Pancreas (tissue), 10 donors: ENCODE measurements at regions not wholly inside any gene's neighbourhood (a gene's known extent, or its start where the extent isn't known, plus 50 kb on each side); places are given as distances from the start of the nearest gene placed in this dataset.
"Not testable (repeated sequence)": the region's sequence is repeated elsewhere in the genome, so short reads cannot be mapped to it uniquely, and the experiment has no call there.

ENCODE experiments used
- ATAC-seq, 4 donors: fragments of 200-7000 bp; cut with Tn5 transposase; one replicate each; pipeline versions ENCODE4 v1.8.0 to v1.9.1; 2020; ENCODE audit warnings: mild to moderate bottlenecking in 4 of 4, moderate library complexity in 4 of 4
- DNase-seq, 6 donors: peaks; one replicate each; pipeline ENCODE4 v3.0.0-alpha.2; 2020
- FAIRE-seq: peaks from 2 replicates; lab custom pipeline; 2012; peaks lifted over from hg19 to GRCh38; lab: Jason Lieb, UNC
- H3K27ac ChIP-seq, 4 donors: fragments of 200-600 bp; sonication (generic); 1 replicate in 3 of 4; 2 replicates in 1 of 4; pipeline versions ENCODE4 v1.5.0 to v1.8.0; 2020
- H3K27me3 ChIP-seq, 4 donors: fragments of 200-600 bp; one replicate each; pipeline ENCODE4 v1.8.0; 2021
- H3K36me3 ChIP-seq, 3 donors: fragments of 200-600 bp; sonication (generic) in 1 of 3; one replicate each; pipeline versions ENCODE4 v1.5.0 to v1.8.0; 2020 to 2021
- H3K4me1 ChIP-seq, 3 donors: fragments of 200-600 bp; one replicate each; pipeline ENCODE4 v1.8.0; 2021
- H3K4me3 ChIP-seq, 4 donors: fragments of 200-600 bp; sonication (generic) in 2 of 4; one replicate each; pipeline versions ENCODE4 v1.5.0 to v1.8.0; 2020 to 2021
- H3K9me3 ChIP-seq, 4 donors: fragments of 200-600 bp; one replicate each; pipeline ENCODE4 v1.8.0; 2021
- WGBS, 2 donors: extraction: QIAGEN DNeasy Blood & Tissue Kit; methylation state at CpG; one replicate each; pipeline ENCODE4 v1.1.7; 2013; 5-methylcytosine and 5-hydroxymethylcytosine counted together
- intact Hi-C, 3 donors: fragments of 100-400 bp; cut with DNase I; formaldehyde crosslinking; loops; one replicate each; pipeline versions ENCODE4 v1.11.1 to v1.14.2; 2022
- TF ChIP-seq, protein P1 (sequence below), 4 donors: fragments of 200-600 bp; sonication (generic) in 3 of 4; IDR thresholded peaks; one replicate each; pipeline versions ENCODE4 v1.5.0 to v1.8.0; 2021; ENCODE audit warnings: antibody characterized with exemption in 4 of 4
- donor health status: healthy with polysubstance abuse.
- donor health status: DM: no; HTN: no; CAD: no; lungs with moderate emphysema.
- donor health status: DM: no; HTN: no; CAD: no.
- donor health status: control.
- donor health status: control.
- donor health status: Bipolar disorder and iron deficiency.
- donor health status: DM: yes; HTN: yes; CAD: no.
- donor health status: DM: no; HTN: no; CAD: no.
- donor health status: DM: no; HTN: no; CAD: no.
- donor health status: DM: yes; HTN: yes; CAD: no.

DNA sequence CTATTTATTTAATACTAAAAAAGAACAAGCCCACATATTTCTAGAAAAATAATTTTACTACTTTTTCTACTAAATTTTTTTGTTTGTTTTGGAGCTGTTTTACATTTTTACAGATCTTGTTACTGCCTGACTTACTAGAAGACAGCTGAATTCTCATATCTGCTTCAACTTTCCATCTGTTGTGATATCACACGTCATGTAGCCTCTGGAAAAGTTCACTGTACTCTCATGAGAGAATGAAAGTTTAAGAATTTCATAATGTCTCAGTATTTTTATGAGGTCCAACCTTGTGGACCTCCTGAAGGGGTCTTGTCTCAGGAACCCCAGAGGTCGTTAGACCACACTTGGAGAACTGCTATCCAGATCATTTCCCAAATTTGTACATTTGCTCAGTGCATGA lies 81.7 kb upstream of the MTHFD1L start:
- ATAC-seq (no peak), FAIRE-seq (no peak), DNase-seq (no peak)
- no peaks in the 10 kb centered on the region for H3K4me1 ChIP-seq
- WGBS, 2 donors = 61 to 69% methylated on average over 2 of the region's 2 CpGs
- intact Hi-C loops = no loop called here
- no peak overlapping the region for H3K27ac ChIP-seq
- H3K27me3 ChIP-seq = no peaks in the 10 kb centered on the region
- H3K9me3 ChIP-seq = no peaks in the 10 kb centered on the region
- H3K36me3 ChIP-seq = no peaks in the 10 kb centered on the region
- TF ChIP-seq, protein P1, sequence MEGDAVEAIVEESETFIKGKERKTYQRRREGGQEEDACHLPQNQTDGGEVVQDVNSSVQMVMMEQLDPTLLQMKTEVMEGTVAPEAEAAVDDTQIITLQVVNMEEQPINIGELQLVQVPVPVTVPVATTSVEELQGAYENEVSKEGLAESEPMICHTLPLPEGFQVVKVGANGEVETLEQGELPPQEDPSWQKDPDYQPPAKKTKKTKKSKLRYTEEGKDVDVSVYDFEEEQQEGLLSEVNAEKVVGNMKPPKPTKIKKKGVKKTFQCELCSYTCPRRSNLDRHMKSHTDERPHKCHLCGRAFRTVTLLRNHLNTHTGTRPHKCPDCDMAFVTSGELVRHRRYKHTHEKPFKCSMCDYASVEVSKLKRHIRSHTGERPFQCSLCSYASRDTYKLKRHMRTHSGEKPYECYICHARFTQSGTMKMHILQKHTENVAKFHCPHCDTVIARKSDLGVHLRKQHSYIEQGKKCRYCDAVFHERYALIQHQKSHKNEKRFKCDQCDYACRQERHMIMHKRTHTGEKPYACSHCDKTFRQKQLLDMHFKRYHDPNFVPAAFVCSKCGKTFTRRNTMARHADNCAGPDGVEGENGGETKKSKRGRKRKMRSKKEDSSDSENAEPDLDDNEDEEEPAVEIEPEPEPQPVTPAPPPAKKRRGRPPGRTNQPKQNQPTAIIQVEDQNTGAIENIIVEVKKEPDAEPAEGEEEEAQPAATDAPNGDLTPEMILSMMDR (IDR thresholded peaks at IDR 0.05) = no peak
- H3K4me3 ChIP-seq = no peak overlapping the region

DNA sequence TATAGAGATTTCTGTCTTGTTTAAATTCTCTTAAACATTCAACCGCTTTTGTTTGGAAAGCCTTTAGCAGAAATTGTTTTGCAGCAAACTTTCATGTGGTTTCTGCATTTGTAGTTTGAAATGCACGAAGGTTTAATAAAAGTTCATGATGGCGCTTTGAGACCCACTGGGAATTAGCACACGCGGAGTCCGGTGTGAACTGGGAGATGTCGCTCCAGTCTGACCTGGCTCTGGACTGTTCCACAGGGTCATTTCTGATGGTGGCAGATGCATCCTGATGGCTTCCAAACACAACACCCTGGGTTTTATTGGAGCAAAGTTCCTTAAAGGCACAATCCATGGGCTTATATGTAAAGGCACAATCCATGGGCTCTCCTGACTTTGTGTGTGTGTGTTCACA lies 78.1 kb upstream of the MTHFD1L start:
- 83 to 89% methylated on average over 7 of the region's 7 CpGs for WGBS, 2 donors
- Histone ChIP-seq H3K4me1 (no peaks in the 10 kb centered on the region), H3K27me3 (no peaks in the 10 kb centered on the region), H3K36me3 (no peaks in the 10 kb centered on the region), H3K27ac (no peak overlapping the region), H3K9me3 (no peaks in the 10 kb centered on the region), H3K4me3 (no peak overlapping the region)
- TF ChIP-seq, protein P1 (IDR thresholded peaks at IDR 0.05) = no peak
- FAIRE-seq (no peak), DNase-seq (no peak), ATAC-seq (no peak)
- intact Hi-C loops = no loop called here

DNA sequence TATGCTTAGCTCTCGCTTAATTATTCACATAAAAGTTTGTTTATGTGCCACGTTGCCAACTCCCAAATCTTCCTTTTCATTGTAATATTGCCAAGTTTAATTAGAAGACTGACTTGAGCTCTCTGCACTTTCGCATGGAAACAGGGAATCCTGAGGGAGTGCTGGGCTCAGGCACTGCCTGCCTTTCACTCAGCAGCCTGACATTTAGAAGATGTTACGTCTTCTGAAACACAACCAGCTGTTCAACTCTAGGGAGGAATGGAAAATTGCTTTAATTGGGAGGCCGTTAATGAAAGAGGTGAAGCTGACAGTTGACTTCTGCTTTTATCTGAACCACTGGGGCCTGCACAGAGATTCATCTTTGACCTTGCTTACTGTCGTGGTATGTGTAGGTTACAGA lies 77.4 kb upstream of the MTHFD1L start:
- Histone ChIP-seq H3K27ac (no peak overlapping the region), H3K36me3 (no peaks in the 10 kb centered on the region), H3K9me3 (no peaks in the 10 kb centered on the region), H3K4me3 (no peak overlapping the region), H3K4me1 (no peaks in the 10 kb centered on the region), H3K27me3 (no peaks in the 10 kb centered on the region)
- no peak for DNase-seq
- no peak for ATAC-seq
- 66 to 71% methylated on average over 6 of the region's 6 CpGs for WGBS, 2 donors
- no peak for FAIRE-seq
- TF ChIP-seq, protein P1 (IDR thresholded peaks at IDR 0.05) = no peak
- intact Hi-C loops = no loop called here

DNA sequence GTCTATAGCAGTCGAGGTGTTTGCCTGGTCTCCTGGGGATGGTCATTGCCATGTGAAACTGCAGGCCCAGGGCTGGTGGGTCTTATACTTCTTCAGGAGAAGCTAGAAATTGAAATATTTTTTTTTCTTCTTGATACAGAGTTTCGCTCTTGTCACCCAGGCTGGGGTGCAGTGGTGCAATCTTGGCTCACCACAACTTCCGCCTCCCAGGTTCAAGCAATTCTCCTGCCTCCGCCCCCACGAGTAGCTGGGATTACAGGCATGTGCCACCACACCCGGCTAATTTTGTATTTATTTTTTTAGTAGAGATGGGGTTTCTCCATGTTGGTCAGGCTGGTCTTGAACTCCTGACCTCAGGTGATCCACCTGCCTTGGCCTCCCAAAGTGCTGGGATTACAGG lies 75.6 kb upstream of the MTHFD1L start:
- 84 to 94% methylated on average over 6 of the region's 6 CpGs for WGBS, 2 donors
- intact Hi-C loops, H3K9me3 ChIP-seq, H3K27ac ChIP-seq, DNase-seq, H3K4me3 ChIP-seq, FAIRE-seq, H3K4me1 ChIP-seq, H3K27me3 ChIP-seq, ATAC-seq, H3K36me3 ChIP-seq: not testable (repeated sequence)

DNA sequence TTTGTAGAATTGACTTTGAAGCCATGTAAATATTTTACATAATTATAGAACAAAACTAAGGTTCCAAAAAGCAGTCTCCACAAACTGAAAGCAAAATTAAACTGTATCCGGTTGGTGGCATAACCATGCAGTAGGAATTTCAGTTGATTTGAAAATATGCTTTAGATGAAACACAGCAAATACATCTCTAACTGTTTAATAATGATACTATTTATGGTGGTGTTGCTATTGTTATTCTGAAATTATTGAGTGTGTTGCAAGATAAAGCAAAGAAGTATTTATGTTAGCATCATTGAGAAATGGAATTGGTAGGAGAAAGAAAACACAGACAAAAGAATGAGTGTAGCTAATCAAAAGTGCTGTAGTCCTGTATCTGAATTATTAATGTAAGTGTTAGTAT lies 73.8 kb upstream of the MTHFD1L start:
- Histone ChIP-seq H3K36me3 (no peaks in the 10 kb centered on the region), H3K9me3 (no peaks in the 10 kb centered on the region), H3K4me3 (no peak overlapping the region), H3K4me1 (no peaks in the 10 kb centered on the region), H3K27me3 (no peaks in the 10 kb centered on the region), H3K27ac (no peak overlapping the region)
- intact Hi-C loops = no loop called here
- DNase-seq (no peak), FAIRE-seq (no peak), ATAC-seq (no peak)
- TF ChIP-seq, protein P1 (IDR thresholded peaks at IDR 0.05) = no peak
- 91 to 97% methylated on average over 1 of the region's 1 CpG for WGBS, 2 donors

DNA sequence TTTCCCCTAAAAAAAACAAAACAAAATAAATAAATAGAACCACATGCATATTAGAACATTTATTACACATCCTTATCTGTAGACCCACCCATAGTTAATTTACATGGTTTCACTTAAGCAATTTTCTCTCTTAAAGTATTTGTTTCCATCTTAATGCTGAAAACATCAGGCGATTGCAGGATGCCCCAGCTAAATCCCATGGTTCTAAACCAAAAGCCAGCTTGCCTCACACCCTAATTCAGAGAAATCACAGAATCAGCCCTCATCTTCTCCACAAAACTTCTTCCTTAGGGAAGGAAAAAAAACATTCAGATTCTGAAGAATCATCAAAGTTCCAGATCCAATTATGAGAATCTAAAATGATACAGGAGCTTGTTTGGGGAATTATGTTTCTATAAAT lies 67.6 kb upstream of the MTHFD1L start:
- FAIRE-seq (no peak), DNase-seq (no peak), ATAC-seq (no peak)
- Histone ChIP-seq H3K4me1 (no peaks in the 10 kb centered on the region), H3K4me3 (no peak overlapping the region), H3K27ac (no peak overlapping the region), H3K9me3 (no peaks in the 10 kb centered on the region), H3K27me3 (no peaks in the 10 kb centered on the region), H3K36me3 (no peaks in the 10 kb centered on the region)
- TF ChIP-seq, protein P1 (IDR thresholded peaks at IDR 0.05) = no peak
- intact Hi-C loops = no loop called here
- 75 to 95% methylated on average over 1 of the region's 1 CpG for WGBS, 2 donors
